ENCODE measurements at regions not wholly inside any gene's neighbourhood (a gene's known extent, or its start where the extent isn't known, plus 50 kb on each side); places are given as distances from the start of the nearest gene placed in this dataset.
A peak's percentile ranks its signal among the peaks of the same experiment; 100 is the strongest.

DNA sequence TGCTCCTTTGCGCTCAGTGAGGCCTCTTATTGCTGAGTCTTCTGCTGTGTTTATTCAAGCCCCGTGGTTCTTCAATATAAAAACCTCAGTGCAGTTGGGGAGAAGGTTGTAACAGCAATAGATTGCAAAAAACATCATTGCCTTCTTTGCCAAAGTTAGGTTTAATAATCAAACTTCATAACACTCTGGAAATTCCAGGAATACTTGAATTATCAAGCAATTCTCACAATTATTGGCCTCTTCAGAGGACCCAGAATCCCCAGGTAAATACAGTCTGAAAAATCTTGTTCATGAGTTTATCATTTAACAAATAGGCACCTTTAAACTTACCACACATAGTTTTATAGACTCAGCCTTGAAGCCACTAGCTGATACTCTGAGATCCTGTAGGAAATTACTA is 213.6 kb downstream of the OGFRL1 start:
- intact Hi-C loops (cut with DNase I), result loop anchor here in 1 of 2 donors (10.0 kb wide), 1 partner anchor 117 kb away; no protein-coding TSS in a partner anchor
- no peak for DNase-seq (ENCODE audit: low spot score)

GRCh38 chr6:71502956-71503355 is 214.3 kb downstream of the OGFRL1 start:
- no peak for DNase-seq (ENCODE audit: low spot score)
- intact Hi-C loops (cut with DNase I), result loop anchor here in 1 of 2 donors (10.0 kb wide), 1 partner anchor 118 kb away; no protein-coding TSS in a partner anchor

DNA sequence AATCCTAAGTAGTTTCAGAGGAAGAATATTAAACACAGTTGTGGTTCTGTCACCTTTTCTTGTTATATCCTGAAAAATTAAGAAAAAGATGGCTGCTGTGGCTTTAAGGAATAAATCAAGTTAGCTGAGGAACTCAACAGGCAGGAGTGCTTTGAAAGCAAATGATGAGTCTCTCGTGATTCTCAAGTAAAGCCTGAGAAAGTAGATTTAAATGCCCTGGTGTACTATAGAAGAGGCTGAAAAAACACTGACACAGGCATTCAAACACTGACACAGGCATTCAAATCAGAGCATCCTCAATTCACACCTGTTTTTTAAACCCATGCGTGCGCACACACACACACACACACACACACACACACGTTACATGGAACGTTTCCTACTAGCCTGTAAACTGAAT is 218.6 kb downstream of the OGFRL1 start:
- no peak for DNase-seq (ENCODE audit: low spot score)
- intact Hi-C loops (cut with DNase I), result loop anchor here in 1 of 2 donors (10.0 kb wide), 1 partner anchor 122 kb away; no protein-coding TSS in a partner anchor

- intact Hi-C loops (cut with DNase I), result loop anchor here (2.0 to 10.0 kb wide), 2 partner anchors 125 to 127 kb away; no protein-coding TSS in a partner anchor
- DNase-seq (ENCODE audit: low spot score), result no peak
Observed at GRCh38 chr6:71509191-71510005, 220.8 kb downstream of the OGFRL1 start.

- peak; percentile 79 for DNase-seq (ENCODE audit: low spot score)
- intact Hi-C loops (cut with DNase I), result loop anchor here in 1 of 2 donors (2.0 kb wide), 1 partner anchor 127 kb away; no protein-coding TSS in a partner anchor
Observed at GRCh38 chr6:71510057-71510713, 221.6 kb downstream of the OGFRL1 start.

DNA sequence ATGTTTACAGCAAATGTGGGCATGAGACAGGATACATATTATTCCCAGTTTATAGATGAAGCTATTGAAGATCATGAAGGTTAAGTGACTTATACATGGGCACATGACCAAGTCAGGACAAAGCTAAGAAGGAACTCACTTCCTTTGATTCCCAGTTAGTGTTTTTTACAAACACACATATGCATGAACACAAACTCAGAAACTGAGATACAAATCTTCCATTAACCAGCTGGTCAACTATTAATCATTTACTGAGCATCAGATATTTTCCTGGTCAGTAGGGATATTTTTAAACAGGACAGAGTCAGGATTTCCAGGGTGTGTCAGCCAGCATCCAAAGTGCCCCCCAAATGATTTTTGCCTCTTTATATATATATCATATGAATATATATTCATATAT is 222.2 kb downstream of the OGFRL1 start:
- no peak for DNase-seq (ENCODE audit: low spot score)
- intact Hi-C loops (cut with DNase I), result loop anchor here in 1 of 2 donors (2.0 kb wide), 1 partner anchor 128 kb away; no protein-coding TSS in a partner anchor

- intact Hi-C loops (cut with DNase I), result no loop called here
Observed at GRCh38 chr6:71512256-71512655, 223.6 kb downstream of the OGFRL1 start.

GRCh38 chr6:71513036-71513435 is 224.4 kb downstream of the OGFRL1 start:
- no peak for DNase-seq (ENCODE audit: low spot score)
- intact Hi-C loops (cut with DNase I), result no loop called here

More at GRCh38 chr6:71512256-71512655, 223.6 kb downstream of the OGFRL1 start:
- DNase-seq (ENCODE audit: low spot score), result no peak

GRCh38 chr6:71523548-71523947 is 234.9 kb downstream of the OGFRL1 start:
- no peak for DNase-seq (ENCODE audit: low spot score)
- intact Hi-C loops (cut with DNase I), result no loop called here

GRCh38 chr6:71524201-71524600 is 235.6 kb downstream of the OGFRL1 start:
- intact Hi-C loops (cut with DNase I), result no loop called here
- DNase-seq (ENCODE audit: low spot score), result no peak

- intact Hi-C loops (cut with DNase I), result loop anchor here in 1 of 2 donors (5.0 kb wide), 1 partner anchor 554 kb away; no protein-coding TSS in a partner anchor
- DNase-seq (ENCODE audit: low spot score), result no peak
Observed at GRCh38 chr6:71527886-71528285, 239.3 kb downstream of the OGFRL1 start.

- intact Hi-C loops (cut with DNase I), result loop anchor here in 1 of 2 donors (5.0 kb wide), 1 partner anchor 553 kb away; no protein-coding TSS in a partner anchor
Observed at GRCh38 chr6:71529026-71529425, 240.4 kb downstream of the OGFRL1 start.

DNA sequence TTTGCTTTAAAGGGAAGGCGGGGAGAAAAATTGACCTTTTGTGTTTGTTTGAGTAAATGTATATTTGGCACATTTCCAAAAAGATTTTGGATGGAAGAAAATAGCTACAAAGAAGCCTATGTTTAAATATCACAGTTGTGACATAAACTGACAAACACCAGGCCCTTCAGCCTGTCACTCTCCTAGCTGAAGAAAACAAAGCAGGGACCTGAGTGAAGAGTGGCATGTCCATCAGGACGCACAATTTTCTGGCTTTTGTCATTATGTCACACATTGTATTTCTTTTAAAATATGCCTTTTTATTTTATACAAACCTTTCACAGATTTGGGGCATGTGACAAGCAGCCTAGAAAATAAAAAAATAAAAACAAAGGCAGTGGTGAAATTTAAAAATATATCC is 241.2 kb downstream of the OGFRL1 start:
- intact Hi-C loops (cut with DNase I), result loop anchor here (5.0 to 10.0 kb wide), 2 partner anchors 553 to 555 kb away; no protein-coding TSS in a partner anchor
- no peak for DNase-seq (ENCODE audit: low spot score)

More at GRCh38 chr6:71529026-71529425, 240.4 kb downstream of the OGFRL1 start:
- no peak for DNase-seq (ENCODE audit: low spot score)

- intact Hi-C loops (cut with DNase I), result loop anchor here in 1 of 2 donors (10.0 kb wide), 1 partner anchor 554 kb away; no protein-coding TSS in a partner anchor
- DNase-seq (ENCODE audit: low spot score), result no peak
Observed at GRCh38 chr6:71531006-71531405, 242.4 kb downstream of the OGFRL1 start.

DNA sequence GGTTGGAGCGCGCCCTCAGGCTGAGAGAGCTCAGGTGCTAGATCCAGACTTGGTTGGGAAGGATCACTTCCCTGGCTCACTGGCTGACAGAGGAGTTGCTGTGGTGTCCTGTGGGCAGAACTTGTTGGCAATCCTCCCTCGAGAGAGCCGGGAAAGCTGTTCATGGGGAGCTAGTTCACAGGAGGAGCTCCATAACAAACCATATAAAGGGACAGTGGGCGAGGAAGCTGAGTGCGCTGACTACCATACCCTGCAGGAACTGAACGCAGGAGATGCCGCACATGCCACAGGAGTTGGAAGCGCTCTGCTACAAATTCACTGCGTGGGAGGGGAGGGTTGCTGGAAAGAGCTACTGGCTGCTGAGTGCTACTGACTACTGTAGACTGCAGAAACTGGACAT is 243.2 kb downstream of the OGFRL1 start:
- intact Hi-C loops (cut with DNase I), result loop anchor here in 1 of 2 donors (10.0 kb wide), 1 partner anchor 553 kb away; no protein-coding TSS in a partner anchor
- DNase-seq (ENCODE audit: low spot score), result no peak

DNA sequence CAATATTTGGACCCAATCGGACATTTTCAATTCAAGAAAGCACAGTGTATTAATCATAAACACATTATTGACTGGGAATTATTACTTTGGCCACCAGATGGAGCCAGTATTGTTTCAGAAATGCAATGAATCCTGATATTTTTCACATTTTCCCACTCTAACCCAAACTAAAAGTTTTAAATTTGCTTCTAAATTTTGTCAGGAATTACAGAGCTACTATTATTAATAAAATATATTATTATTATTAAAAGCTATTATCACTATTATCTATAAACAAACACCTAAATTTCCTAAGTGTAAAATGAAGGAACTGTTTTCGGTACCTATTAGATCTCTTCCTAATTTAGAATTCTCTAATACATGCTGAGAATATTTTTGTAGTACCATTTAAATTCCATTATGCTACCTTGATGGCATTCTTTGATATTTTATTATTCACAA is 245.3 kb downstream of the OGFRL1 start:
- no peak for DNase-seq (ENCODE audit: low spot score)
- intact Hi-C loops (cut with DNase I), result loop anchor here in 1 of 2 donors (10.0 kb wide), 1 partner anchor 551 kb away; no protein-coding TSS in a partner anchor

DNA sequence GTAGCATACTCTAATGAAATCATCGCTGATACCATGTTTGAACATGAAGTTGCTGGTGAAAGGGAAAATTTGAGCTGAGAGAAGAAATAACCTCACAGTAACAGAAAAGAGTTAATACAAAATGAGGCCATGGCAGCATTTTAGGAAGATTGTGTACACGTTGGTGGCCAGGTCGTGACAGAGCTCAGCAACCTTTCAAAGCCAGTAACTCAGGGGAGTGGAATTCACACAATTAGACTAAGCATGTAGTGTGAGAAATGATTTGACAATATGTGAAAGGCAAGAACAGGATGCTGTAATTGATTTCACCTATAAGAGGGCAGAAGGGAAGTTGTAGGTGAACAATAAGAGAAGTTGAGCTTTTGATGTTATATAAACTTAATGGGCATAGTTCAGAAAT is 246.3 kb downstream of the OGFRL1 start:
- no peak for DNase-seq (ENCODE audit: low spot score)
- intact Hi-C loops (cut with DNase I), result loop anchor here in 1 of 2 donors (10.0 kb wide), 1 partner anchor 550 kb away; no protein-coding TSS in a partner anchor

GRCh38 chr6:71537717-71538116 is 249.1 kb downstream of the OGFRL1 start:
- intact Hi-C loops (cut with DNase I), result loop anchor here in 1 of 2 donors (10.0 kb wide), 1 partner anchor 547 kb away; no protein-coding TSS in a partner anchor
- DNase-seq (ENCODE audit: low spot score), result no peak

DNA sequence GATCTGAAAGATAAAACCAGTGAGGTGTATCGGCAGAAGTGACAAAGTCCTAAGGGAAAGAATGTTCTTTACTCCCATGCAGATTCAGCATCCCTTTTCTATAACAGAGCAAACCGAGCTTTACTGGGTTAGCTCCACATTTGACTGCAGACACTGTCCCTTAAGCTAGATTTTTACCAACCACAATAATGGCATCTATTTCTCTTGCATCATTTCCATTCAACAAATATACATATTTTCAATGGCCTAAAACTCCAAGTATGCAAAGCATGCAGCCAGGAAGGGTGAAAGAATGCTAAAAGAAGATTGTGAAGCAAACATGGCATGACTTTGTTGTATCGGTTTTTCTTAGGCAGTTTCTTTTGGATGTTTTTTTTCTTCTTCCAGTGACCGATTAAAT is 255.4 kb downstream of the OGFRL1 start:
- intact Hi-C loops (cut with DNase I), result no loop called here
- no peak for DNase-seq (ENCODE audit: low spot score)
